Smooth muscle cell (in vitro differentiated cells): ENCODE measurements at regions not wholly inside any gene's neighbourhood (a gene's known extent, or its start where the extent isn't known, plus 50 kb on each side); places are given as distances from the start of the nearest gene placed in this dataset.

Experiments
- DNase-seq: peaks from one replicate; lab custom pipeline; 2025; ENCODE audit not compliant: unreplicated experiment; lab: John Stamatoyannopoulos, UW
- H2AFZ ChIP-seq: fragments of 200-600 bp; sonication (generic); 2 replicates; pipeline ENCODE4 v1.6.0; 2016; ENCODE audit warnings: antibody characterized with exemption, low read depth, mild to moderate bottlenecking
- H3F3A ChIP-seq: fragments of 200-600 bp; sonication (generic); 2 replicates; pipeline ENCODE4 v1.6.0; 2017; ENCODE audit warnings: antibody characterized with exemption, low read depth
- H3K27ac ChIP-seq: fragments of 200-600 bp; sonication (generic); 2 replicates; pipeline ENCODE4 v1.5.1; 2016; ENCODE audit warnings: low read depth, mild to moderate bottlenecking
- H3K27me3 ChIP-seq: fragments of 200-600 bp; sonication (generic); 2 replicates; pipeline ENCODE4 v1.6.1; 2016; ENCODE audit warnings: low read depth, mild to moderate bottlenecking
- H3K36me3 ChIP-seq: fragments of 200-600 bp; sonication (generic); 2 replicates; pipeline ENCODE4 v1.5.1; 2016; ENCODE audit warnings: low read depth
- H3K4me1 ChIP-seq: fragments of 200-600 bp; sonication (generic); 2 replicates; pipeline ENCODE4 v1.5.1; 2016; ENCODE audit warnings: low read depth
- H3K4me2 ChIP-seq: fragments of 200-600 bp; sonication (generic); 2 replicates; pipeline ENCODE4 v1.6.0; 2016; ENCODE audit warnings: mild to moderate bottlenecking
- H3K4me3 ChIP-seq: fragments of 200-600 bp; sonication (generic); 2 replicates; pipeline ENCODE4 v1.5.1; 2016; ENCODE audit warnings: mild to moderate bottlenecking
- H3K79me2 ChIP-seq: fragments of 200-600 bp; sonication (generic); 2 replicates; pipeline ENCODE4 v1.6.0; 2016; ENCODE audit warnings: low read depth, mild to moderate bottlenecking
- H3K9ac ChIP-seq: fragments of 200-600 bp; sonication (generic); 2 replicates; pipeline ENCODE4 v1.6.0; 2016; ENCODE audit warnings: low read depth
- H3K9me3 ChIP-seq: fragments of 200-600 bp; sonication (generic); replicated peaks from 2 replicates; pipeline ENCODE4 v1.5.1; 2016; ENCODE audit warnings: low read depth
- H4K20me1 ChIP-seq: fragments of 200-600 bp; sonication (generic); 2 replicates; pipeline ENCODE4 v1.6.0; 2016; ENCODE audit warnings: low read depth
- WGBS: methylation state at CpG from one replicate; pipeline ENCODE4 v1.1.7; 2016; ENCODE audit warnings: low lambda C conversion rate; 5-methylcytosine and 5-hydroxymethylcytosine counted together
- TF ChIP-seq, protein P1 (sequence below): fragments of 200-600 bp; sonication (generic); IDR thresholded peaks from 2 replicates; pipeline ENCODE4 v1.5.1; 2017; ENCODE audit warnings: borderline replicate concordance, mild to moderate bottlenecking, antibody characterized with exemption; ENCODE audit not compliant: insufficient read depth, poor library complexity, severe bottlenecking

DNA sequence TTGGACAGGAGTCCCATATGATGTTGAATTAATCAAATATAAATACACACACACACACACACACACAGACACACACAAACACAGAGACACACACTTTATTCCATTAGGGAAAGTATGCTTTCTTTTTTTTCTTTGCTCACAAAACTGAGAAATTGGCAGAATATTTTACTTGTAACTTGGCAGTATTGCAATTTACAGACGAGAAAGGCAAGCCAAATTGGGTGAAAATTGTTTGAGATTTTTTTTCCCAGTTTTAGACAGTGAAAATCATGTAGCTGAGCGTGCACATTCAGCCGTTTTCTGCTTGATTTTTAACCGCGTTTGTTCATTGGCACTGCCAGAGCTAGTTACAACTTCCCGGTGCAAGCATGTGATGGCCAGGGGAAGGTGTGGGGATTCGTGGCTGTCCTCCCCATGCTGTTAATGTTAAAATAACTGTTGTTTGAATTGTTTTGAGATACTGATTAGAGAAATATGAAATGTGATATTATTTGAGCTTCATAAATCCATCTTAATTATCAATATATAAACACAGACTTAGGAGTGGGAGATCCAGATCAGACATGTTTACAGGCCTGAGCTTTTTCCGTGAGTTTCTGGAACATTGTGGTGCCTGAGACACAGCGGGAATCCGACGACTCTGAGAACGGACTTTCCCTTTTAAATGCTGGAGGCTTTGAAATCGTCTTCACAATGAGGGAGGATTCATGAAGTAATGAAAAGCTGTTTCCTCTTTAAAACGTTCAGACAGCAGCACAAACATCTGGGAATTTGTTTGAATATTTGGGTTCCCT, 125.5 kb downstream of the KCNRG start:
- H3K36me3 ChIP-seq: no peaks in the 10 kb centered on the region
- peaks cover 20% of the 10 kb centered on the region for H3K4me1 ChIP-seq
- H3K4me2 ChIP-seq: peak overlapping the region; percentile 46
- H3K79me2 ChIP-seq: no peaks in the 10 kb centered on the region
- DNase-seq: no peak
- no peaks in the 10 kb centered on the region for H3F3A ChIP-seq
- peaks cover 21% of the 10 kb centered on the region for H3K27me3 ChIP-seq
- TF ChIP-seq, protein P1, sequence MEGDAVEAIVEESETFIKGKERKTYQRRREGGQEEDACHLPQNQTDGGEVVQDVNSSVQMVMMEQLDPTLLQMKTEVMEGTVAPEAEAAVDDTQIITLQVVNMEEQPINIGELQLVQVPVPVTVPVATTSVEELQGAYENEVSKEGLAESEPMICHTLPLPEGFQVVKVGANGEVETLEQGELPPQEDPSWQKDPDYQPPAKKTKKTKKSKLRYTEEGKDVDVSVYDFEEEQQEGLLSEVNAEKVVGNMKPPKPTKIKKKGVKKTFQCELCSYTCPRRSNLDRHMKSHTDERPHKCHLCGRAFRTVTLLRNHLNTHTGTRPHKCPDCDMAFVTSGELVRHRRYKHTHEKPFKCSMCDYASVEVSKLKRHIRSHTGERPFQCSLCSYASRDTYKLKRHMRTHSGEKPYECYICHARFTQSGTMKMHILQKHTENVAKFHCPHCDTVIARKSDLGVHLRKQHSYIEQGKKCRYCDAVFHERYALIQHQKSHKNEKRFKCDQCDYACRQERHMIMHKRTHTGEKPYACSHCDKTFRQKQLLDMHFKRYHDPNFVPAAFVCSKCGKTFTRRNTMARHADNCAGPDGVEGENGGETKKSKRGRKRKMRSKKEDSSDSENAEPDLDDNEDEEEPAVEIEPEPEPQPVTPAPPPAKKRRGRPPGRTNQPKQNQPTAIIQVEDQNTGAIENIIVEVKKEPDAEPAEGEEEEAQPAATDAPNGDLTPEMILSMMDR: no peak
- H3K4me3 ChIP-seq: peak overlapping the region; percentile 6
- H3K27ac ChIP-seq: peak overlapping the region; percentile 29
- H4K20me1 ChIP-seq: no peaks in the 10 kb centered on the region
- no peaks in the 10 kb centered on the region for H3K9me3 ChIP-seq
- peak overlapping the region; percentile 62 for H2AFZ ChIP-seq
- 24% methylated on average over 14 of the region's 14 CpGs for WGBS
- H3K9ac ChIP-seq: no peak overlapping the region

DNA sequence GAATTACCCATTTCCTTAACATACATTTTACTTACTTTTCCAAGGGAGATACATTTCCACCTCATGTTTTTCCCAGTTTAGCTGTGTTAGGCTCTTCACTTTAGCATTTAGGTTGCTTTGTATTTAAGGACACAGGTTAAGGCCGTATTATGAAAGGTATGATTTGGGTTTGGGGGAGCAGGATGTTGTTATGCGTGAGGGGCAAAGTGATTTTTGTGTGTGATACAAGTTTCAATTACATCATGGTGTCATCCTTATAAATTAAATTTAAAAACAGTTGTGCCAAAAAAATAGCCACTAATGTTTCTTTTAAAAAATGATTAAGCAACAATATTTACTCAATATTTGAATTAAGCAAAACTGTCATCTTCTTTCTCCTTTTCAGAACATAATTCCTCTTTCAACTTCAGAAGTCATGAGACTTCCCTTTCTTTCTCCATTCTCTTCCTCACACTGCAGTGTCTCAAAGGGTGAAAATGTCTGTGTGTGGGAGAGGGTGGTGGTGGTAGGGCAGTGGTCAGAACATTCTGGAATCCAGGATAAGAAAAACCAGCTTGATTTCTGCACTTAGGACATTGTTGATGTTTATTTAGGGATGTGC, 126.2 kb downstream of the KCNRG start:
- peak overlapping the region; percentile 46 for H3K4me2 ChIP-seq
- TF ChIP-seq, protein P1: no peak

DNA sequence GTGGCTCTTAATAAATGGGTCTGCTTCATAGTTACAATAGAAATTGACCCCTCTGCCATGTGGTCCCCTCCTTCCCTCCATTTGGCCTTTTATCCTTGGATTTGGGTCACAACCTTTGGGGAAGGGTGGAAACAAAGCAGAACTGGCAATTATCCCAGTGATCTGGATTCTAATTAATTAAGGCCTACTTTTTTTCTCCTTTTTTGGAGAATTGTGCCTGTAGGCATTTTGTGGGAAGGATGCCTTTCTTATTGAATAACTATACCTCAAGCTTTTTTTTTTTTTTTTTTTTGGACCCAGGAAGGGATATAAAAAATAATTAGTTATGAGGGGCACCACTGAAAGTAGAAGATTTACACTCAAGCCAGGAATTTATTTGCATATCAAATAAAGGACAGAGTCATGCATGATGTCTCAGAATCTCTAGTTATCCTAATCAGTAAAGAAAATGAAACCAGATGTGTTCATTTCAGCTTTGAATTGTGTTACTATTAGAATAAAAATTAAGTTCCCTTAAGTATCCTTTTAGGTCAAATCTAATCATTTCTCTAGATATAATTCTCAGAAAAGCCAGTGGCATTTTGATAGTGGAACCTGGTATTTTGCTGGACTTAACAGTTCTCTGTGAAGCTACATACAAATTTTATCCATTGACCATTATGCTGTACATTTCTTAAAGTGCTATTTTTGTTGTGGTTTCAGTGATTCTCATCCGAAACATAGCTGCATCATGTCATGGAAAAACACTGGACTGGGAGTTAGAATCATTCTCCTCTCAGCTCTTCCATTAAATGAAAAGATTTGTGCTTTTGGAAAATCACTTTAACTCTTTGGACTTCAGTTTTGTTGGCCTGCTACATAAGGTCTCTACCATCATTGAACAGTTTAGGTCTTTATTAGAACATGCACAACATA, 129.3 kb downstream of the KCNRG start:
- peak overlapping the region; percentile 68 for H2AFZ ChIP-seq
- peak overlapping the region; percentile 48 for H3K27ac ChIP-seq
- H3K4me2 ChIP-seq: peak overlapping the region; percentile 55
- H3F3A ChIP-seq: no peaks in the 10 kb centered on the region
- H3K9me3 ChIP-seq: no peaks in the 10 kb centered on the region
- no peaks in the 10 kb centered on the region for H3K36me3 ChIP-seq
- DNase-seq: no peak
- no peaks in the 10 kb centered on the region for H3K79me2 ChIP-seq
- peaks cover 23% of the 10 kb centered on the region for H3K4me1 ChIP-seq
- no peaks in the 10 kb centered on the region for H4K20me1 ChIP-seq
- WGBS: 30% methylated on average over 1 of the region's 1 CpG
- H3K4me3 ChIP-seq: no peak overlapping the region
- H3K9ac ChIP-seq: no peak overlapping the region
- TF ChIP-seq, protein P1: no peak
- peaks cover 4% of the 10 kb centered on the region for H3K27me3 ChIP-seq

More for the DNA sequence above, 126.2 kb downstream of the KCNRG start:
- peak overlapping the region; percentile 6 for H3K4me3 ChIP-seq
- H3K4me1 ChIP-seq: peaks cover 20% of the 10 kb centered on the region
- H3K9ac ChIP-seq: no peak overlapping the region
- H4K20me1 ChIP-seq: no peaks in the 10 kb centered on the region
- H3K27me3 ChIP-seq: peaks cover 20% of the 10 kb centered on the region
- H3K36me3 ChIP-seq: no peaks in the 10 kb centered on the region
- no peak for DNase-seq
- peak overlapping the region; percentile 29 for H3K27ac ChIP-seq
- H3F3A ChIP-seq: no peaks in the 10 kb centered on the region
- H3K79me2 ChIP-seq: no peaks in the 10 kb centered on the region
- peak overlapping the region; percentile 62 for H2AFZ ChIP-seq
- 93% methylated on average over 2 of the region's 2 CpGs for WGBS
- H3K9me3 ChIP-seq: no peaks in the 10 kb centered on the region
